OCI-LY7 (cell line): ENCODE measurements at regions not wholly inside any gene's neighbourhood (a gene's known extent, or its start where the extent isn't known, plus 50 kb on each side); places are given as distances from the start of the nearest gene placed in this dataset.

Source experiments
- EZH2phosphoT487 ChIP-seq: fragments of 200-600 bp; sonication (generic); IDR thresholded peaks from 2 replicates; pipeline ENCODE4 v1.6.1; 2018; ENCODE audit warnings: low read depth, borderline replicate concordance, mild to moderate bottlenecking, mixed run types, antibody characterized with exemption, low read length, moderate library complexity, mixed read lengths
- TF ChIP-seq, protein P1 (sequence below): fragments of 200-600 bp; sonication (generic); conservative IDR thresholded peaks from 2 replicates; pipeline ENCODE4 v1.5.1; 2014; ENCODE audit warnings: mild to moderate bottlenecking, antibody characterized with exemption, low read length, moderate library complexity, mixed read lengths

- TF ChIP-seq, protein P1, sequence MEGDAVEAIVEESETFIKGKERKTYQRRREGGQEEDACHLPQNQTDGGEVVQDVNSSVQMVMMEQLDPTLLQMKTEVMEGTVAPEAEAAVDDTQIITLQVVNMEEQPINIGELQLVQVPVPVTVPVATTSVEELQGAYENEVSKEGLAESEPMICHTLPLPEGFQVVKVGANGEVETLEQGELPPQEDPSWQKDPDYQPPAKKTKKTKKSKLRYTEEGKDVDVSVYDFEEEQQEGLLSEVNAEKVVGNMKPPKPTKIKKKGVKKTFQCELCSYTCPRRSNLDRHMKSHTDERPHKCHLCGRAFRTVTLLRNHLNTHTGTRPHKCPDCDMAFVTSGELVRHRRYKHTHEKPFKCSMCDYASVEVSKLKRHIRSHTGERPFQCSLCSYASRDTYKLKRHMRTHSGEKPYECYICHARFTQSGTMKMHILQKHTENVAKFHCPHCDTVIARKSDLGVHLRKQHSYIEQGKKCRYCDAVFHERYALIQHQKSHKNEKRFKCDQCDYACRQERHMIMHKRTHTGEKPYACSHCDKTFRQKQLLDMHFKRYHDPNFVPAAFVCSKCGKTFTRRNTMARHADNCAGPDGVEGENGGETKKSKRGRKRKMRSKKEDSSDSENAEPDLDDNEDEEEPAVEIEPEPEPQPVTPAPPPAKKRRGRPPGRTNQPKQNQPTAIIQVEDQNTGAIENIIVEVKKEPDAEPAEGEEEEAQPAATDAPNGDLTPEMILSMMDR = no peak
- TF ChIP-seq EZH2phosphoT487 = no peak
These were observed 166.9 kb upstream of the SPRY4 start for GRCh38 chr5:142491679-142492078.
